GM12891 (cell line): ENCODE measurements at regions not wholly inside any gene's neighbourhood (a gene's known extent, or its start where the extent isn't known, plus 50 kb on each side); places are given as distances from the start of the nearest gene placed in this dataset.
"Not testable (repeated sequence)": the region's sequence is repeated elsewhere in the genome, so short reads cannot be mapped to it uniquely, and the experiment has no call there.

ENCODE experiments used
- DNase-seq: peaks from one replicate; pipeline ENCODE4 v3.0.0; 2011; ENCODE audit warnings: low spot score; ENCODE audit not compliant: insufficient read length
- FAIRE-seq: peaks from 2 replicates; lab custom pipeline; 2011; peaks lifted over from hg19 to GRCh38; lab: Jason Lieb, UNC
- PAX5 ChIP-seq: IDR thresholded peaks from 2 replicates; pipeline ENCODE4 v1.6.1; 2011; ENCODE audit warnings: low read length, moderate library complexity, mild to moderate bottlenecking; ENCODE audit not compliant: insufficient read depth, severe bottlenecking
- POLR2A ChIP-seq: IDR thresholded peaks from 2 replicates; pipeline ENCODE4 v1.6.1; 2011; ENCODE audit warnings: low read depth, low read length, control low read depth
- POLR2AphosphoS5 ChIP-seq: IDR thresholded peaks from 2 replicates; pipeline ENCODE4 v1.6.1; 2011; ENCODE audit warnings: low read depth, low read length, control low read depth
- POU2F2 ChIP-seq: IDR thresholded peaks from 2 replicates; pipeline ENCODE4 v1.6.1; 2011; ENCODE audit warnings: low read depth, mild to moderate bottlenecking, control low read depth, low read length, moderate library complexity
- SPI1 ChIP-seq: IDR thresholded peaks from 2 replicates; pipeline ENCODE4 v1.6.1; 2011; ENCODE audit warnings: low read depth, low read length, control low read depth
- TAF1 ChIP-seq: IDR thresholded peaks from 2 replicates; pipeline ENCODE4 v1.6.1; 2011; ENCODE audit warnings: low read depth, low read length, control low read depth

GRCh38 chr1:80310703-80311245 lies 1304.2 kb upstream of the ADGRL4 start:
- TF ChIP-seq POLR2AphosphoS5 = no peak
- TF ChIP-seq SPI1 = no peak
- no peak for TF ChIP-seq POLR2A
- no peak for TF ChIP-seq PAX5
- no peak for FAIRE-seq
- no peak for DNase-seq

DNA sequence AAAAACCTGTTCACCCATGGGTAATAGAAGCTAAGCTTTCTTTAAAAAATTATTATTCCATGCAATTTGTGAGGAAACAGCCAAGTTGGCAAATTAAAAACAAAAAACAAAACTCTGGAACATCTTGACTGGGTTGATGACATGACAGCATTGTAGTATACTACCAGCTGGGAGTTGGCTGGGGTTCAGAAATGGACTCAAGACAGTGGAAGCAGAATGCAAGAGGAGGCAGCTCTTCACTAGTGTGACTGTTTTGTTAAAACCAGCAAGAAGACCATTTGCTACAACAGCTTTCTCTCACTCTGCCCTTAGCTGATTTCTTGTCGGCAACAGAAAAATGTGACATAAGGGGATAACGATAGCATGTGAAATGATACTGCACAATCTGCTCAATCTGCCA lies 1298.9 kb upstream of the ADGRL4 start:
- no peak for TF ChIP-seq POLR2A
- TF ChIP-seq SPI1 = no peak
- no peak for TF ChIP-seq POU2F2
- TF ChIP-seq TAF1 = no peak
- TF ChIP-seq POLR2AphosphoS5 = no peak
- no peak for TF ChIP-seq PAX5
- DNase-seq (no peak), FAIRE-seq (no peak)

DNA sequence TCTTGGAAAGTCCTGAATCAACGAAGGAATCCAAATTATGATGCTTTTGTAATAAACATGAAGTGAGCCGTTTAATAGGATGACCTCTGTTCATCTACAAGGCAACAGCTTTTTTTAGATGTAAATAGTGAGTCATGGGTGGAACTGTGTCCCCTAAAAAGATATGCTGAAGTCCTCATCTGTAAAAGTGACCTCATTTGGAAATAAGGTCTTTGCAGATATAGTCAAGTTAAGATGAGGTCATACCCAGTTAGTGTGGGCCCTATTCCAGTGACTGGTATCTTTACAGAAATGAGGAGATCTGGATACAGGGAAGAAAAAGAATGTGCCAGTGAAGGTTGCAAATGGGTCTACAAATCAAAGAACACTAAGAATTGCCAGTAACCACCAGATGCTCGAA lies 1287.3 kb upstream of the ADGRL4 start:
- TF ChIP-seq PAX5 = no peak
- TF ChIP-seq SPI1 = no peak
- TF ChIP-seq TAF1 = no peak
- no peak for DNase-seq
- FAIRE-seq = no peak

- not testable (repeated sequence) for FAIRE-seq
These were observed 1282.2 kb upstream of the ADGRL4 start for GRCh38 chr1:80288750-80289149.

GRCh38 chr1:80282536-80282935 lies 1276.0 kb upstream of the ADGRL4 start:
- no peak for TF ChIP-seq POU2F2
- no peak for TF ChIP-seq PAX5
- TF ChIP-seq SPI1 = no peak
- TF ChIP-seq POLR2A = no peak
- no peak for TF ChIP-seq POLR2AphosphoS5
- TF ChIP-seq TAF1 = no peak
- FAIRE-seq = no peak
- no peak for DNase-seq

More at GRCh38 chr1:80288750-80289149, 1282.2 kb upstream of the ADGRL4 start:
- DNase-seq = not testable (repeated sequence)

DNA sequence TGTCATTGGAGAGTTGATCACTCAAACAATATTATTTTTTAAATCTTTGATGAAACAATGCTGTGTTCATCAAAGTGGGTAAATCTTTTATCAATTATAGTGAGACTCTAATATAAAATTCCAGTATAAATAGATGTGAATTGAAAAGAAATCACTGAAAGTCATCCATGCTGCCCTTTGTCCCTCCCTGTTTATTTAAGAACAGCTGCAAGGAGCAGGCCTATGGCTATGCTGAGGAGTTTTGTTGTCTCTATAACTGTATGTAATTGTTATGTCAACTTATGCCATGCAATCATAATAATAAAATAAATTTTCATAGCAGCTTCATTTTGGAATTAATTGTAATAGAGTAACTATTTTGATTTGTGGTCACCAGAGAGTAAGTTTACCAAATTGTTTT lies 1272.4 kb upstream of the ADGRL4 start:
- no peak for DNase-seq
- no peak for FAIRE-seq
- TF ChIP-seq TAF1 (no peak), PAX5 (no peak), POLR2A (no peak), POU2F2 (no peak), POLR2AphosphoS5 (no peak), SPI1 (no peak)

- no peak for TF ChIP-seq POU2F2
- no peak for DNase-seq
- FAIRE-seq = no peak
These were observed 1267.7 kb upstream of the ADGRL4 start for GRCh38 chr1:80274256-80274655.

DNA sequence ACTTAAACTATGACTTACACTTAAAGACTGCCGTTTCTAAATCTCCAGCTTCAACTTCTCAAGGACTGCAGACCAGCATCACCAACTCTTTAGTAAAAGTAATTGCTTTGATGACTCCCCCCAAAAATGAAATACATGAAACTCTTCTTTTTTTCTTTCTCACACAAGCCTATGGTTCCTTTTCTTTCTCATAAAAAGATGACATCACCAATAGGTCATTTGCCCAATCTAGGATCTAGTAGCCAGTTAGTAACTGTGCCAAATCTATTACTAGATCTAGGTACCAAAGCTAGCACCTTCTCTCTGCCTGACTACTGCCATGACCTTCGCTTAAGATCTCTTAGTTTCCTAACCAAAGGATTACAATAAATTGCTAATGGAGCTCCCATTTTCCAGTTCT lies 1266.0 kb upstream of the ADGRL4 start:
- DNase-seq = no peak
- no peak for FAIRE-seq
- no peak for TF ChIP-seq POU2F2
- no peak for TF ChIP-seq PAX5
- TF ChIP-seq TAF1 = no peak
- TF ChIP-seq POLR2AphosphoS5 = no peak
- no peak for TF ChIP-seq SPI1
- no peak for TF ChIP-seq POLR2A

GRCh38 chr1:80258659-80259058 lies 1252.1 kb upstream of the ADGRL4 start:
- TF ChIP-seq SPI1 (no peak), PAX5 (no peak), TAF1 (no peak), POU2F2 (no peak), POLR2A (no peak), POLR2AphosphoS5 (no peak)
- DNase-seq (no peak), FAIRE-seq (no peak)

DNA sequence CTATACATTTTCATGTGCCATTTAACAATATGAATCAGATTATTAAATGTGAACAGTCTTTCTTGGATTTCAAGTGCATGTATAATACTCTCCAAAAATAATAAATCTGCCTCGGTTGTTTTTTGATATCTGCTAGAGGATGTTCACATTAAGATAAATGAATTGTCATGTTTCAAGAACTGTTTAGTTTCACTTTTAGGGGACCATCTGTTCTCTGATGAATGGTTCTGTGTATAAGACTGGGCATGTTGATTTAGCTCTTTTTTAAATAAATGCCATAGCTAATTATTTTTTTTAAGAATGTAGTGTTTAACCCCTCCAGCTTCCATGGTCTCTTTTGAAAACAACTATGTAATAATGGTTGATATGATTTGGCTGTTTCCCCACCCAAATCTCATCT lies 1245.1 kb upstream of the ADGRL4 start:
- FAIRE-seq (no peak), DNase-seq (no peak)
- no peak for TF ChIP-seq POU2F2
- TF ChIP-seq SPI1 = no peak
- no peak for TF ChIP-seq TAF1
- no peak for TF ChIP-seq PAX5
- TF ChIP-seq POLR2AphosphoS5 = no peak
- no peak for TF ChIP-seq POLR2A

GRCh38 chr1:80251171-80251570 lies 1244.6 kb upstream of the ADGRL4 start:
- no peak for FAIRE-seq
- TF ChIP-seq POU2F2 (no peak), POLR2A (no peak), POLR2AphosphoS5 (no peak), SPI1 (no peak), PAX5 (no peak), TAF1 (no peak)

More at GRCh38 chr1:80251171-80251570, 1244.6 kb upstream of the ADGRL4 start:
- no peak for DNase-seq
